ENCODE measurements at regions not wholly inside any gene's neighbourhood (a gene's known extent, or its start where the extent isn't known, plus 50 kb on each side); places are given as distances from the start of the nearest gene placed in this dataset.

DNA sequence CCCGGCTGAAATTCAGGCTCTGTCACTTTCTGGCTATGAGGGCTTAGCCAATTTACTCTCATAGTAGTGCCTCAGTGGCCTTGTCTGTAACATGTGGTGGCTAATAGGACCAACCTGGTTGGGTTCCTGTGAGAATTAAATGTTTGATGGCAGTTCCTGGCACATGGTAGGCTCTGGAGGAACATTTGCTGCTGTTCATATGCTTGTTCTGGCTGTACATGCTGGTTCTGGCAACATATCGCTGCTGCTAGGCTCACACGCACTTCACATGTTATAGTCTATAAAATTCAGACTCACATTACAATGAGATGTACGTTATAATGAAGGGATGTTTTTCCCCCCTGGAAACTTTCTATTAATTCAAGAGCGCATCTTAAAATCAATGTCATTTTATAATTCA, 417.7 kb upstream of the GYPC start:
- TF ChIP-seq HDGF (IDR thresholded peaks at IDR 0.05; ENCODE audit: borderline replicate concordance) = no peak
- TF ChIP-seq FOXK2 (IDR thresholded peaks at IDR 0.05) = no peak
- TF ChIP-seq SUZ12 (IDR thresholded peaks at IDR 0.05) = no peak
- no peak for TF ChIP-seq SP1 (IDR thresholded peaks at IDR 0.05)
- no peak for TF ChIP-seq FOXM1 (IDR thresholded peaks at IDR 0.05; ENCODE audit: borderline replicate concordance)
- TF ChIP-seq BHLHE40 (IDR thresholded peaks at IDR 0.05; ENCODE audit: borderline replicate concordance) = no peak
- TF ChIP-seq TARDBP (IDR thresholded peaks at IDR 0.05) = no peak
- no peak for TF ChIP-seq NFRKB (IDR thresholded peaks at IDR 0.05)

Measured in HEK293T (cell line).